ENCODE measurements at regions not wholly inside any gene's neighbourhood (a gene's known extent, or its start where the extent isn't known, plus 50 kb on each side); places are given as distances from the start of the nearest gene placed in this dataset.

- DNase-seq: no peak
Measured at GRCh38 chr13:50104493-50104892, 89.2 kb downstream of the KCNRG start.

DNA sequence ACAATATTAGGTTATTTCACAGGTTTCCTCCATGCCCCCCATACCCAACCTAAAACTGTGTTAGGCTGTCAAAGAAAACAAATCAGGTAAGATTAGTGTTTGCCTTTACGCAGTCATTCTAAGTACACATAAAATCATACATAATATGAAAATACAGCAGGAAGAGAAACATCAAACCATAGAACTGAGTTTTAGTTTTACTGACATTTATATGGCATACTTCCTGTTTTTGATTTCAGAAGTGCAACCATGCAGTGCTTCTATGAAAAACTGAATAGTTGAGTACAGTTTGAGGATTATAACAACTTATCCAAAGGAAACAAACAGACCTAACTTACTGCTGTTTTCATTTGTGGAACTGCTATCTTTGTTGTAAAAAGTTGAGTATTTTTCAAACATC lies 91.3 kb downstream of the KCNRG start:
- no peak for DNase-seq

DNA sequence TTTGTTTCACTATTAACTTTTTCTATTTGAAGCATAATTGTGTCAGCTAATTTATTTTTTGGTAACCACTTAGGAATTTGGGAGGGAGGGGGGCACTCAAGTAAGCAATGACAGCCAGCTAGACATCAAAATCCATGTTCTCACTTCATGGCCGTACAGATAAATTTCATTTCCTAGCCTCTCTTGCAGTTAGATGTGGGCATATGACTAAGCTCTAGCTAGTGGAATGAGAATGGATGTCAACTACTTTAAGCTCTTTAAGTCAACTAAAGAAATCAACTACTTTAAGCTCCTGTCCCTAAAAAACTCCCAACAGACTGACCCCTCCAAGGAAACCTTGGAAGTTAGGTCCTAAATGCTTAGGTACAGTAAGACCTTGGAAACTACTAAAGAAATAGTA lies 92.0 kb downstream of the KCNRG start:
- DNase-seq: no peak

DNA sequence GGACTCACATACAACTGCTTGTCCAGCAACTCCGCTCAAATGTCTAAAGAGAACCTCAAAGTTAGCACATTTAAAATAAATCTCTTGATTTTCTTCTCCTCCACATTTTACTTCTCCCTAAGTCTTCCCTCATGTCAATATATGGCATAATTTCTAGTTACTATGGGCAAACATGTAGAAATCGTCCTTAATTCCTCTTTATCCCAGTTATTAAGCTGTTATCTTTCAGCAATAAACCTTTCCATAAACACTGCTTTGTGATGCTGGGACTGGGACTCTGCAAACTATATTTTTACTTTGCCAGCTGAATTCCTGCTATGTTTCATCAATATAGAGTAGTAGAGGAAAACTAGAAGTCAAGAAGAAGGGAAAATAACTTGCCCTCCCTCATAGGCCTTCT lies 99.7 kb downstream of the KCNRG start:
- DNase-seq: no peak

DNA sequence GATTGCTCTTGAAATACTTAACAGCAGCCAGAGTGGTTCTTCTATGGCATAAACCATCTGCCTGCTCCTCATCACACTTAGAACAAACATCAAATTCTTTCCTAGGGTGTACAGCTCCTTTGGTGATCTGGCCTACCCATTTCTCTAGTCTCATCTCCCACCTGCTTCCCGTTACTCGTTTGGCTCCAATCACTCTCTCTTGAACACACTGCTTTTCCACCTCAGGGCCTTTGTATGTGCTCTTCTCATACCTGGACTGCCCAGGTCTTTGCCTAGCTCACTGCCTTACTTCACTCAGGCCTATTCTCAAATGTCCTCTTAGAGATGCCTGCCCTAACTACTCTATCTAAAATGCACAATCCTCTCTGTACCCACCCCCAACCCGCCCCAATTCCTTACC lies 100.5 kb downstream of the KCNRG start:
- DNase-seq: no peak

GRCh38 chr13:50116430-50116973 lies 101.3 kb downstream of the KCNRG start:
- DNase-seq: no peak

- DNase-seq: no peak
Measured at GRCh38 chr13:50119591-50119990, 104.3 kb downstream of the KCNRG start.

DNA sequence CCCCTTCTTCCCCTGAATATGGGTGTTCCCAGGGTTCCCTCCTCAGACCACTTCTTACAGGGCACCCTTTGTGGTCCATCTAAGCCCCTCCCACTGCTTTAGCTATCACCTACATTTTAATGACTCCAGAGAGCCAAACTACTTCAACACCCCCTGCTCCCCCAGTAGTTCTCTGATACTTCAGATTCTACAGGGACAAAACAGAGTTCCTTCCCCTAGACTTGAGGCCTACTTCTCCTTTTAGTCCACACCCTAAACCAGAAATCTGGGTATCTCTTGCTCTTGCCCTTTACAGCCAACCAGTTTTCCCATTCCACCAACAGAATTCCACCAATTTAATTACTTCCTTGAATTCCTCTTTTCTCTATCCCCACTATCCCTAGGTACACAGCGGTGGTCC lies 107.2 kb downstream of the KCNRG start:
- DNase-seq: no peak

GRCh38 chr13:50123002-50123401 lies 107.8 kb downstream of the KCNRG start:
- DNase-seq: no peak

DNA sequence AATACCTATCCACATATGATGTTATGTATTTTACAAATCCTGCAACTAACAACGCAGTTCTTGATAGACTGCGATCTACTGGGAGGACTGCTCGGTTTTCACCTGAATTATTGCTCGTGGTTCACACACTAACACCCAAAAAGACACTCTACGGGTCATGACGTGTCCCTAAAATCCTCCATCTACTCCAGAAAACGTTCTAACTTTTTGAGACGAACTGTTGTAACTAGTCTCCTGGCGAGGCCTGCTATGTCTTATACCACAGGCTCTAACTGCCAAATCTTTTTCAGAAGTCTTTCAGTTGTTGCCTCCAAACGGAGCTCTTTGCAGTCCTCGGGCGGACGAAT lies 108.2 kb downstream of the KCNRG start:
- no peak for DNase-seq

GRCh38 chr13:50123862-50124535 lies 108.8 kb downstream of the KCNRG start:
- DNase-seq: no peak

DNA sequence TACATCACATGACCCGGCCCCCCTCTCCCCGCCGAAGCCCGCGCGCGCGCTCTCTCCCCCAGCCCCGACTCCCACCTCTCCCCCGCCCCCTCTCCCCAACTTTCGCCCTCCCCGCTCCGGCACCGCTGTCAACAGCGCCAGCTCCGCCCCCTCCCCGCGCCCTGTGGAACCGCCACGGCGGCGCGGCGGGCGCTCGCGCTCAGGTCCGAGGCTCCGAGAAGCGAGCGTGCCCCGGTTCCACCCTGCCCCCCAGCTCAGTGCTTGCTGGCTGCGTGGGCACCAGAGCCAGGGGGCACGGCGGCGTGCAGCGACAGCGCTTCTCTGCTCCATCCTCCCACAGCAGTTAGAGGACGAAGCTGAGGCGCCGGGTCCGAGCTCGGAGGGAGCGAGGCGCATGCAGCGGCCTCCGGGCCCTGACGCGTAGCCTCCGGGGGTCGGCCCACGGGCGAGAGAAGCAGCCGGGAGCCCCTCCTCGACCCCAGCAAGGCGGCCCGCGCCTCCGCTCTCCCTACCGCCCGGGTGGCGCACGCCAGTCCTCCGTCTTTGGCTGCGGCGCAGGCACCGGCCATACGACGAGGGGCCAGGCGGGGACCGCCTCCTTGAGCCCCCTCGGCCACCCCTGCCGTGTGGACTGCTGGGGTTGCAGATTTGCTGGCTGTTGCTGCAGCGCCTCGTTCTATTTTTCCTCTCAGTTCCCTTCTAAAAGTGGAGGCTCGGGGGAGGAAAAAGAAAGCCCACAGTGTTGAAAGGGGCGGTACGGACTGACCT lies 109.5 kb downstream of the KCNRG start:
- peak; percentile 89 for DNase-seq

- DNase-seq: no peak
Measured at GRCh38 chr13:50125304-50125553, 110.0 kb downstream of the KCNRG start.

GRCh38 chr13:50125554-50126262 lies 110.5 kb downstream of the KCNRG start:
- peak; percentile 89 for DNase-seq

- DNase-seq: peak; percentile 65
Measured at GRCh38 chr13:50126263-50126992, 111.2 kb downstream of the KCNRG start.

DNA sequence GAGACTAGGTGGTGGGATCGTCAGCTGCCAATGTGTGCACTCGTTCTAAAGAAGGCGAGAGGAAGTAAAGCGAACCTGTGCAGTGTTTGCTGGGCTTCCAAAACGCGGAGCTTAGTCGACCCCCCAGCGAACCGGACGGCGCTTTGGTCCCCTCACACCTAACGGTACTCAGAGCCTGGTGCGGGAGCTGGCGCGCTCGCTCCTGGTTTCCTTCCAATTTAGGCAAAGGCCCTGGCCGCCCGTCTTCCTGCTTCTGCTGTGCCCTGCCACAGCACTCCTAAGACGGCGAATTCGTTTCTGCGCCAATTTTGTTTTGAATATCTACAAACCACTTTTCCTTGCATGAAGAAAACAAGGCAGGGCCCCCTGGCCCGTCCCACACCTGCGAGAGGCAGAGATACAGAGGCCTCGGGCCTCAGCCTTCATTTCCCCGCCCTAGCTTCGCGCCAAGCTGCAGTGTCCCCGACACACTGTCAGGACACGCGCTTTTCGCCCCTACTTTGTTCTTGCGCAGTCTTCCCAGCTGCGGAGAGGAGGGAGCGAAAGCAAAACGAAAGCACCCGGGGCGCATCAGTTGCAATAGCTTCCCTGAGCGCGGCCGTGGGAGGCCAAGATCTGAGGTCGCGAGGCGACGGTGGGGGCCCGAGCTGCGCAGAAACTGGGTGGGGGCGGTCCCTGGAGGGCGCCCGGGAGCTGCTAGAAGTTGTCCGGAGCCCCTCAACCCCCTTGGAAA lies 111.9 kb downstream of the KCNRG start:
- DNase-seq: peak; percentile 50

DNA sequence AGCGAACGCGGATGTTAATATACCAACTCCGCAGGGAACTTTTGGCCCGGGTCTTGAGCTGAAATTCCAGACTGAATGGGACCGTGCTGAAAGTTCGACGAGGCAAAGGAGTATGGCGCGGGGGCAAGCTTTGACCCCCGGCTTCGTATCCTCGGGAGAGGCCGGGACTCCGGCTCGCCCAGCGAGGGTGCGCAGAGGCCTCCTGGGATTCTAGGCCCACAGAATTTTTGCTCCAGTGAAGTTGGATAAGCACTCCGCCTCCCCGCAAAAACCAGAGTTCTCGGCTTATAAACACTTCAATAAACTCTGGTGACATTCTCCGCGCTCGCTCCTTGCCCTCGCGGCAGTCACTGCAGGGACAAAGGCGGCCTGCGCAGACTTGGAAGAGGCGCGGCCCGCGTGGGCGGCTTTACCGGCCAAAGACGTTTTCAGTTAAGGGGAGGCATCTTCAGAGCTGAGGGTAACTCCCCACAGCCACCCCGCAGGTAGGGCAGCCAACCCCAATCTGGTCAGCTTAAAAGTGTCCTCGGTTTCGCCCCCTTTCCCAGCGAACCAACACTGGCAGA lies 112.6 kb downstream of the KCNRG start:
- DNase-seq: no peak

- no peak for DNase-seq
Measured at GRCh38 chr13:50128428-50128931, 113.2 kb downstream of the KCNRG start.

DNA sequence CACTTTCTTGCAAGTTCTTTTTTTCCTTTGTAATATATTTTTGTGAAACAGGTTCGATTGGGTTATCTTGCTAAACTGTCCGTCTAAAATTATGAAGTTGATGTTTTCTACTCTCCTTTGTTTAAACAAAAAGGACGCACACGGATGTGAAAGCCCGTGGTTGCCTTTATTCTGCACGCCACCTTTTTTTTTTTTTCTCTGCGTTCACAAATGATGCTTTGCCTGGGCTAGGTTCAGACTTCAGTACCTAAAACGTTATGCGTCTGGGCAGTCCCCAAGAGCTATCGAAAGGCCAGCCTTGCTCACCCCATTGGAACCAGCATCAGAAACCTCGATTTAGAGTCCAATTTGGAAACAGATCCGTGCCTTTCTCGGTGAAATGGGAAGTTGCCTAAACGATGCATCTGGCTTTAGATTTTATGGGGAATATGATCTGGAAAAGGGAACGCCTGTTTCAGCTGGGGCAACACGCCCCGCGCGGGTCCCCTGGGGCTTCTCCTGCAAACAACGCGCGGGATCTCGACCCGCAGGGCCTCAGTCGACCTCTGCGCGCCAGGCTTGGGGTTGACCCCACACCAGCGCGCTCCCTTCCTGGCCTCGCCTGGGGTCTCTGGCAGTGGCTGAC lies 113.9 kb downstream of the KCNRG start:
- no peak for DNase-seq

GRCh38 chr13:50129706-50130122 lies 114.5 kb downstream of the KCNRG start:
- peak; percentile 22 for DNase-seq

Measured in left kidney (tissue), 1 donor.